HK-2 (cell line): ENCODE measurements at regions not wholly inside any gene's neighbourhood (a gene's known extent, or its start where the extent isn't known, plus 50 kb on each side); places are given as distances from the start of the nearest gene placed in this dataset.

Experiments
- DNase-seq: peaks from one replicate; pipeline ENCODE4 v3.0.0-alpha.2; 2018; ENCODE audit not compliant: unreplicated experiment

DNA sequence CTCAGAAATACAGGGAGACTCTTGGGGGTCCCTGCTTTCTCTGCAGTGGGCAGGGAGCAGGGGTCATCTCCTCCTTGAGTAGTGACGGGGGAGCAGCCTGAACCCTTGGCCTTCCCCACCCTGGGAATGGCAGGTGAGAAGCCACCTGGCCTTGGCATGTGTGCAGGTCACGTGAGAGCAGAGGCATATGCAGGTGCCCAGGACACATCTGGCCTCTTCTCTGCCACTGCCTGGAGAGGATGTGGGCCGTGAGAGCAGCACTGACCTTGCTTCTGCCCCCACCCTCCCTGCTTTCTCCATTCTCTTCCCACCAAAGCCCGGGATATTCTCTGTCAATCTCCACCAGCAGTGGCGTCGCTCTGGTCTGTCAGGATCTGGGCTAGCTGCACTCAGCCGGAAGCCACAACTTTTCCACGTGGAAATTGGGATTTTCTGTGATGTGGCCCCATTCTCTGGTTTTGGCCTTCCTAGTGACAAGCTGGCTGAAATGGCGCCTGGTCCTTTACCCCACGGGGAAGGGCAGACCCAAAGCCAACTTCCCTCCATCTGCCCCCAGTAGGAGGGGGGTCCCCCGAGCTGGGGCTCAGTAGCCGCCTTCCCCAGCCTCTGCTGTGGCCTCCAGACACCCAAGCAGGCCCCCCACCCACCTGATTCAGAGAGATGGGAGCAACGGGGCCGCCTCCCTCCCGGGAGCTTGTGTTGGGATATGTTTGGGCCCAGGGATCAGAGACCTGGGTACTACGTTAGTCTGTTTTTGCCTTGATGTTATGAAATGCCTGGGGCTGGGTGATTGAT is 70.4 kb upstream of the FCN1 start:
- DNase-seq: no peak

DNA sequence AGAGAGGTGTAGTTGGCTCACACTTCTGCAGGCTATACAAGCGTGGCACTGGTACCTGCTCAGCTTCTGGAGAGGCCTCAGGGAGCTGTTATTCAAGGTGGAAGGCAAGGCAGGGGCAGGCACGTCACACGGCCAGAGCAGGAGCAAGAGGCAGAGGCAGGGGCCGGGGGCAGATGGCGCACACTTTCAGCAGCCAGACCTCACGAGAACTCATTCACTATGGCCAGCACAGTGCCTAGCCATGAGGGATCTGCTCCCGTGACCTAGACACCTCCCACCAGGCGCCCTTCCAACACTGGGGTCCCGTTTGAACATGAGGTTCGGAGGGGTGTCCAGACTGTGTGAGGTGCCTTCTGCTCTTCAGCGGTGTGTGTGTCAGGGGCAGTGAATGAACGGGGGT is 71.0 kb upstream of the FCN1 start:
- DNase-seq: no peak

- DNase-seq: no peak
These were observed 71.7 kb upstream of the FCN1 start for GRCh38 chr9:134989206-134990065.

GRCh38 chr9:134991808-134992754 is 74.4 kb upstream of the FCN1 start:
- DNase-seq: no peak

DNA sequence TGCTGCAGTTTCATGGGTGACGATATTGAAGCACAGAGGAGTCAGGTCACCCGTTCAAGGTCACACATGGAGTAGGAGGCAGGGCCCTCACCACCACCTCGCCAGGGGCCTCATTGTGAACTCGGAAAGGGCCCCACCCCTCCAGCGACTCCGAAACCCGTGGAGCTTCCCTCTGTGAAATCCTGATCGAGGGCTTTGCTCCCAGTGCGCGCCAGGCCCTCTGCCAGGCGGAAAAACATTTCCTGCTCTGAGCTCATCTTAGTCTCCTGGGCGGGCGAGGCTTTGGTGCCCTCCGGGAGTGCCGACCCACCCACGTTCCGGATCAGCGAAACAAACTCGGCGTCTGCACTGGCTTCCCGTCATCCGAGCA is 75.0 kb upstream of the FCN1 start:
- no peak for DNase-seq

GRCh38 chr9:134993416-134993815 is 75.7 kb upstream of the FCN1 start:
- no peak for DNase-seq

DNA sequence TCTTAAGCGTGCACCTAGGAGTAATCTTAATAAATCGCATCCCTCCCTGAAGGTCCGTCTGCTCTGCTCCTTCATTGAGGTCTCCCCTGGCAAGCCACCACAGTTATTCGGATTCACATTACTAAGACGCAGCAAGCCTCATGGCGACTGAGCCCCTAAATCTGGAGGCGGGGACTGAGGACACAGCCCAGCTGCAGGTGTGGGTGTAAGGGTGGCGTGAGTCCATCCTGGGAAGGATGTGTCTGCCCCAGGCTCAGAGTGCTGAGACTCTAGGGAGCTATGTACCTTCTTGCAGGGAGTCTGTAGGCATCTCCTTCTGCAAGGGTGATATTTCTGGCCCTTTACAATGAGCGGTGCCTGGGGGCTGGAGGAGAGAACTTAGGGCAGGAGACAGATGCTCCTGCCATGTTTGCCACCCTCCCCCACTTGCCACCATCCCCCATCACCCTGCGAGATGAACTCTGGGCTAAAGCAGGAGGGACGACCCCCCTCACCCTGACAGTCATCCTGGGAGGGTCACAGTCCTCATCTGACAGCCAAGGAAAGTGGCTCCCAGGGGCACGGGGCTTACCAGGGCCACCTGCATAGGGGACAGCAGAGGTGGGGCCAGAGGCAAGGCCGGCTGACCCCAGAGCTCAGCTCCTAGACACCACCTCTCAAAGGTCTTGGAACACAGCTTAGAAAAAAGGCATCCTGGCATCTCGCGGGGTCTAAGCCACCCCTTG is 76.4 kb upstream of the FCN1 start:
- no peak for DNase-seq

- DNase-seq: no peak
These were observed 77.4 kb upstream of the FCN1 start for GRCh38 chr9:134994926-134995791.

GRCh38 chr9:134995792-134996120 is 78.0 kb upstream of the FCN1 start:
- DNase-seq: no peak

GRCh38 chr9:134996591-134997530 is 79.1 kb upstream of the FCN1 start:
- no peak for DNase-seq

GRCh38 chr9:135000647-135001245 is 83.0 kb upstream of the FCN1 start:
- DNase-seq: no peak

DNA sequence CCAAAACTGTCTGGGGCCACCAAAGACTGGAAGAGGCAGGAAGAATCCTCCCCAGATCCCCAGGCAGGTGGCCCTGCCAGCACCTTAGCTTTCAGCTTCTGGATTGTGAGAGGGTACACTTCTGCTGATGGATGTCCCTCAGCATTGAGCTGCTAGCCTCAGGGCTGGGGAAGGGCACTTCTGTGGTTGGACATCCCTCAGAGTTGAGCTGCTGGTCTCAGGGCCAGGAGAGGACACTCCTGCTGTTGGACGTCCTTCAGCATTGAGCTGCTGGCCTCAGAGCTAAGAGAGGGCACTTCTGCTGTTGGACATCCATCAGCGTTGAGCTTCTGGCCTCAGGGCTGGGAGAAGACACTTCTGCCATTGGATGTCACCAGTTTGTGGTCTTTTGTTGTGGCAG is 83.8 kb upstream of the FCN1 start:
- no peak for DNase-seq

DNA sequence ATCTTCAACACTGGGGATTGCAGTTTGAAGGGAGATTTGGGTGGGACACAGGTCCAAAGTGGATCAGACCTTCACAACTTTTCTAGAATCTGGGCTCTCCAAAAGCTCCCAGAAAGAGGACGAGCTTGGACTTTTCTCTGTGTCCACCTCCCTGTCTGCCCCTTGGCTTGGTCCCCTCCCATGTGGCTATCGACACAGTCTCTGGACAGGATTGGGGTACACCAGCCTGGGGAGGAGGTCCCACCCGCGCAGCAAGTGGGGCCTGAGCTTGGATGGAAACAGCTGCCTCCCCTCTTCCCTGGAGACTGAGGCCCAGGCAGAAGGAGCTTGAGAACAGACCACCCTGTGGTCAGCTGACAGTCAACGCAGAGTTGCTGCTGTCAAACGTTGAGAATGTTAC is 84.6 kb upstream of the FCN1 start:
- DNase-seq: no peak

- DNase-seq: no peak
These were observed 84.7 kb upstream of the OLFM1 start for GRCh38 chr9:135002802-135003201.

DNA sequence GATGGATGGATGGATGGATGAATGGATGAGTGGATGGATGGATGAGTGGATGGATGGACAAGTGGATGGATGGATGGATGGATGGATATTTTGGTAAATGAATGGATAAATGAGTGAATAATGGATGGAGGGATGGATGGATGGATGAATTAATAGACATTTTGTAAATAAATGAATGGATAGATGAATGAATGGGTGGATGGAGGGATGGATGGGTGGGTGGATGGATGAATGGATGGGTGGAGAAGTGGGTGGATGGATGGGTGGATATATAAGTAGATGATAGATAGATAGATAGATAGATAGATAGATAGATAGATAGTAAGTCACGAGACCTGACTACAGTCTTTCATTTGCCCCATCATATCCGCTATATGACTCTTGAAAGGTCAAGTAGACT is 82.7 kb upstream of the OLFM1 start:
- DNase-seq: no peak

DNA sequence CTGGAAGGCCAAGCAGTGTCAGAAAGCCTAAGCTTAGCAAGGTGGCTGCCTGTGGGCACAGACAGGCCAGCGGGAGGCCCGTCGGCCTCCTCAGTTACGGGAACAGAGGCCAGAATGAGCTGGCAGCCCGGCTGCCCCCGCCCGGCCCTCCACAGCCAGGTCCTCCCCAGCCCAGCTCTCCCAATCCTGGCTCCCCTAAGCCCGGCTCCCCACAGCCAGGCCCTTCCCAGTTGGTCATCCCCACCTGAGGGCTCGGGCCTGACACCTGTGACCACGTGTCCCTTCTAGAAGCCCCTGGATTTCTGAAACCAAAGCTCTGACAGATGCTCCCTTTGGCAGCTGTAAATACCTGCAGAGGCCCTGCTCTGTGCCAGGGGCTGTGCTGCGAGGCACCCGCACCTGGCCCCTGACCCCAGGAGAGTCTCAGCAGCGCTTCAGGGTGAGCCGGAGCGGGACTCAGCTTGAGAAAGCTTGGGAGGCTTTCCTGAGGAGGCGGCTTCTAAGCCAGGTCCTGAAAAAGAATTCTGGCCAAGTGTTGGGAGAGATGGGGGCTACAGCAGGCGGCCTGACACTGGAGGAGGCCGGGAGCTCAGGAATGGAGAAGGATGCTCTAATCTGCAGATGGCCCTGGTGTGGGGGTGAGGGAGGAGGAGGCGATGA is 80.4 kb upstream of the OLFM1 start:
- no peak for DNase-seq

DNA sequence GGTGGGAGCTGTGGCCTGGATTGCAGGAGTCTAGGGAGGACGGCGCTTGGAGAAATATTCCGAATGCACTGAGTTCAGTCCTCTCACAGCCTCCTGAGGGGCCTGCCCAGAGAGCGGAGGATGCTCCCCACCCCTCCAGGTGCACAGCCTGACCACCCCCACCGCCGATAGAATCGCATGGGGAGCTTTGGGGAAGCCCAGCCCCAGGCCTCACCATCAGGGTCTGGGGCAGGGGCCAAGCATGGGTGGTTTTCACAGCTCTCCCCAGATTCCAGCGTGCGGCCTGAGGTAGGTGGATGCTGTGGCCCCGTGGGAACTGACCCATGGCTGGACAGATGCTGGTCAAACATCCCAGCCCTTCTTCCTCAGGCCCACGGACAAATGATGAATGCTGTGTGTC is 79.9 kb upstream of the OLFM1 start:
- no peak for DNase-seq

DNA sequence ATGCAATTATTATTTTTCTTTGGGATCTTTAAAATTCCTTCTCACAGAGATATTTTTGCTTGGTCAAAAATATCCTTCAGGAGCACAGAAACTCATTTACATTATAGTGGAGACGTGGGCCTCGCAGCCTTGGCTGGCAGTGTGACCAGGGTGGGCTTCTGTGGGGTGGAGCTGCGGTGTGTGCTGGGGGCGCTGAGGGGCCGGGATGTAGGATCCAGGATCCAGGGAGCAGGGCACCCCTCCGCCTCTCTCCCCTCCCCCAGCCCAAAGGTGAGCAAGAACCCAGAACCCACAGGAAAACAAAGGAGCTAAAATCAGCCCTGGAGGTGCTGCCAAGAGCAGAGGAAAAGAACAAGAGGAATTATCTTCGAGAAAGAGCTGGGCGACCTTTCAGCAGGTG is 79.1 kb upstream of the OLFM1 start:
- no peak for DNase-seq
